Small intestine (tissue), 7 donors: ENCODE measurements at regions not wholly inside any gene's neighbourhood (a gene's known extent, or its start where the extent isn't known, plus 50 kb on each side); places are given as distances from the start of the nearest gene placed in this dataset.

Source experiments
- DNase-seq, 2 donors: peaks; one replicate each; pipeline versions ENCODE4 v3.0.0 to v3.0.0-alpha.2; 2013
- FAIRE-seq: peaks from 2 replicates; lab custom pipeline; 2012; peaks lifted over from hg19 to GRCh38; lab: Jason Lieb, UNC
- H3K27ac ChIP-seq, 3 donors: one replicate each; pipeline ENCODE4 v1.5.1; 2013; ENCODE audit warnings: low read length in 2 of 3, mild to moderate bottlenecking in 2 of 3, control low read depth in 1 of 3, inconsistent platforms in 1 of 3, low read depth in 1 of 3, moderate library complexity in 1 of 3
- H3K27me3 ChIP-seq, 3 donors: one replicate each; pipeline ENCODE4 v1.6.1; 2013; ENCODE audit warnings: low read length in 3 of 3, inconsistent platforms in 1 of 3; ENCODE audit not compliant: control insufficient read depth in 3 of 3, insufficient read depth in 3 of 3
- H3K36me3 ChIP-seq, 3 donors: one replicate each; pipeline ENCODE4 v1.6.1; 2013; ENCODE audit warnings: low read length in 3 of 3, inconsistent platforms in 1 of 3, low read depth in 1 of 3, mild to moderate bottlenecking in 1 of 3, moderate library complexity in 1 of 3; ENCODE audit not compliant: control insufficient read depth in 3 of 3, insufficient read depth in 2 of 3
- H3K4me1 ChIP-seq, 3 donors: one replicate each; pipeline ENCODE4 v1.6.1; 2013; ENCODE audit warnings: low read length in 2 of 3, inconsistent platforms in 1 of 3, low read depth in 1 of 3, mild to moderate bottlenecking in 1 of 3, moderate library complexity in 1 of 3; ENCODE audit not compliant: control insufficient read depth in 3 of 3, insufficient read depth in 2 of 3
- H3K4me3 ChIP-seq, 3 donors: one replicate each; pipeline ENCODE4 v1.5.1; 2013; ENCODE audit warnings: low read length in 3 of 3, control low read depth in 1 of 3, inconsistent platforms in 1 of 3, low read depth in 1 of 3, mild to moderate bottlenecking in 1 of 3, moderate library complexity in 1 of 3
- H3K9me3 ChIP-seq, 2 donors: one replicate each; pipeline ENCODE4 v1.6.1; 2013; ENCODE audit warnings: low read depth in 1 of 2, low read length in 1 of 2; ENCODE audit not compliant: control insufficient read depth in 2 of 2, insufficient read depth in 1 of 2
- WGBS, 3 donors: extraction: QIAGEN DNeasy Blood & Tissue Kit; methylation state at CpG; one replicate each; pipeline ENCODE4 v1.1.7; 2013; 5-methylcytosine and 5-hydroxymethylcytosine counted together
- donor health status: healthy with polysubstance abuse.
- donor health status: control.
- donor health status: control.
- donor health status: Bipolar disorder and iron deficiency.
- donor health status: healthy.

DNA sequence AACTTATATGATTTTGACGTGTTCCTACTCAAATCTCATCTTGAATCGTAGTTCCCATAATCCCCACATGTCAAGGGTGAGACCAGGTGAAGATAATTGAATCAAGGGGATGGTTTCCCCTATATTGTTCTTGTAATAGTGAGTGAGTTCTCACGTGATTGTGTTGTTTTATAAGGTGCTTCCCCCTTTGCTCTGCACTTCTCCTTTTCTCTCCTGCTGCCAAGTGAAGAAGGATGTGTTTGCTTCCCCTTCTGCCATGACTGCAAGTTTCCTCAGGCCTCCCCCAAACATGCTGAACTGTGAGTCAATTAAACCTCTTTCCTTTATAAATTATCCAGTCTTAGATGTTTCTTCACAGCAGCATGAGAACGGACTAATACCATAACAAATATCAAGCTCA is 83.2 kb downstream of the MANEA start:
- Histone ChIP-seq H3K4me3 (no peak overlapping the region), H3K36me3 (no peaks in the 10 kb centered on the region), H3K4me1 (no peaks in the 10 kb centered on the region), H3K9me3 (no peaks in the 10 kb centered on the region), H3K27ac (no peak overlapping the region), H3K27me3 (no peaks in the 10 kb centered on the region)
- FAIRE-seq, result no peak
- WGBS, 3 donors, result 55 to 65% (median 63%) methylated on average over 4 of the region's 4 CpGs
- DNase-seq, result no peak

DNA sequence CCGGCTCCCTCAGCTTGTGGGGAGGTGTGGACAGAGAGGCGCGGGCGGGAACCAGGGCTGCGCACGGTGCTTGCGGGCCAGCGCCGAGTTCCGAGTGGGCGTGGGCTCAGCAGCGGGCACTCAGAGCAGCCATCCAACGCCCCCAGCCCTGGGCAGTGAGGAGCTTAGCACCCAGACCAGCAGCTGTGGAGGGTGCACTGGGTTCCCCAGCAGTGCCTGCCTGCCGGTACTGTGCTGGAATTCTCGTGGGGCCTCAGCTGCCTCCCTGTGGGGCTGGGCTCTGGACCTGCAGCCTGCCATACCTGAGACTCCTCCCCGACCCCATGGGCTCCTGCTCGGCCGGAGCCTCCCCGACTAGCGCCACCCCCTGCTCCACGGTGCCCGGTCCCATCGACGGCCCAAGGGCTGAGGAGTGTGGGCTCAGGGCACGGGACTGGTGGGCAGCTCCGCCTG is 92.7 kb downstream of the MANEA start:
- Histone ChIP-seq H3K27ac (no peak overlapping the region), H3K4me1 (no peaks in the 10 kb centered on the region), H3K4me3 (no peak overlapping the region), H3K36me3 (no peaks in the 10 kb centered on the region), H3K27me3 (no peaks in the 10 kb centered on the region), H3K9me3 (peaks cover 0 to 15% of the 10 kb centered on the region in 2 donors)
- FAIRE-seq (no peak), DNase-seq (no peak)
- WGBS, 3 donors, result 92 to 94% (median 93%) methylated on average over 26 of the region's 26 CpGs

- 93 to 95% (median 94%) methylated on average over 1 of the region's 1 CpG for WGBS, 3 donors
- no peak overlapping the region for H3K27ac ChIP-seq
- no peaks in the 10 kb centered on the region for H3K4me1 ChIP-seq
- H3K9me3 ChIP-seq, result no peaks in the 10 kb centered on the region
- FAIRE-seq, result no peak
- H3K4me3 ChIP-seq, result no peak overlapping the region
- no peak for DNase-seq
- H3K27me3 ChIP-seq, result no peaks in the 10 kb centered on the region
- no peaks in the 10 kb centered on the region for H3K36me3 ChIP-seq
Observed at GRCh38 chr6:95676011-95676628, 98.8 kb downstream of the MANEA start.

- no peaks in the 10 kb centered on the region for H3K4me1 ChIP-seq
- DNase-seq (no peak), FAIRE-seq (no peak)
- WGBS, 3 donors, result 73 to 84% (median 81%) methylated on average over 3 of the region's 3 CpGs
- no peaks in the 10 kb centered on the region for H3K9me3 ChIP-seq
- H3K27ac ChIP-seq, result no peak overlapping the region
- no peaks in the 10 kb centered on the region for H3K27me3 ChIP-seq
- no peak overlapping the region for H3K4me3 ChIP-seq
- H3K36me3 ChIP-seq, result no peaks in the 10 kb centered on the region
Observed at GRCh38 chr6:95679981-95680380, 102.6 kb downstream of the MANEA start.

DNA sequence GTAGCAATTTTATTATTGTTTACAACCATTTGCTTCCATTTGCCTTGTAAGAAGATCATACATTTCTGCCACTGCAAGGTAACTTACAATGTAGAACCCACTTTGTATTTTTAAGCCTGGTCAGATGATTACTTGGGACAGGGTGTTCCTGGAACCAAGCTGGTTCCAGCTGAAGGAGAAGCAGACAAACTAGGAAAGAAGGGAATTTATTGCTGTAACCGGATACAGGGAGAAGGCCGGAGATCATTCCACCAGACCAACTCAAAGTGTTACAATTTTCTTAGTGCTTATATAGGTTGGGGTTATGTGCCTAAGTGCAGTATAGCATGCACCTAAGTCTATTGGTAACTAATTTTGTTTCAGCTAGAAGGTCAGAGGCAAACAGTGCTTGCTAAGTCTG is 104.4 kb downstream of the MANEA start:
- 64 to 93% (median 87%) methylated on average over 2 of the region's 2 CpGs for WGBS, 3 donors
- Histone ChIP-seq H3K36me3 (no peaks in the 10 kb centered on the region), H3K27ac (no peak overlapping the region), H3K4me1 (no peaks in the 10 kb centered on the region), H3K27me3 (no peaks in the 10 kb centered on the region), H3K9me3 (no peaks in the 10 kb centered on the region), H3K4me3 (no peak overlapping the region)
- FAIRE-seq (no peak), DNase-seq (no peak)

- H3K4me1 ChIP-seq, result no peaks in the 10 kb centered on the region
- FAIRE-seq, result no peak
Observed at GRCh38 chr6:95682476-95682875, 105.1 kb downstream of the MANEA start.

GRCh38 chr6:95685822-95686221 is 108.5 kb downstream of the MANEA start:
- WGBS, 3 donors, result 46 to 55% (median 53%) methylated on average over 3 of the region's 3 CpGs

More at GRCh38 chr6:95682476-95682875, 105.1 kb downstream of the MANEA start:
- H3K4me3 ChIP-seq, result no peak overlapping the region
- DNase-seq, result no peak
- no peaks in the 10 kb centered on the region for H3K27me3 ChIP-seq
- no peaks in the 10 kb centered on the region for H3K36me3 ChIP-seq
- no peaks in the 10 kb centered on the region for H3K9me3 ChIP-seq
- 48 to 57% (median 50%) methylated on average over 1 of the region's 1 CpG for WGBS, 3 donors
- H3K27ac ChIP-seq, result no peak overlapping the region

GRCh38 chr6:95686272-95686671 is 108.9 kb downstream of the MANEA start:
- WGBS, 3 donors, result 47 to 58% (median 50%) methylated on average over 3 of the region's 3 CpGs
- Histone ChIP-seq H3K36me3 (no peaks in the 10 kb centered on the region), H3K4me1 (no peaks in the 10 kb centered on the region), H3K9me3 (no peaks in the 10 kb centered on the region), H3K27ac (no peak overlapping the region), H3K4me3 (no peak overlapping the region), H3K27me3 (no peaks in the 10 kb centered on the region)
- DNase-seq (no peak), FAIRE-seq (no peak)

More at GRCh38 chr6:95685822-95686221, 108.5 kb downstream of the MANEA start:
- FAIRE-seq (no peak), DNase-seq (no peak)
- Histone ChIP-seq H3K9me3 (no peaks in the 10 kb centered on the region), H3K27ac (no peak overlapping the region), H3K27me3 (no peaks in the 10 kb centered on the region), H3K36me3 (no peaks in the 10 kb centered on the region), H3K4me3 (no peak overlapping the region), H3K4me1 (no peaks in the 10 kb centered on the region)

DNA sequence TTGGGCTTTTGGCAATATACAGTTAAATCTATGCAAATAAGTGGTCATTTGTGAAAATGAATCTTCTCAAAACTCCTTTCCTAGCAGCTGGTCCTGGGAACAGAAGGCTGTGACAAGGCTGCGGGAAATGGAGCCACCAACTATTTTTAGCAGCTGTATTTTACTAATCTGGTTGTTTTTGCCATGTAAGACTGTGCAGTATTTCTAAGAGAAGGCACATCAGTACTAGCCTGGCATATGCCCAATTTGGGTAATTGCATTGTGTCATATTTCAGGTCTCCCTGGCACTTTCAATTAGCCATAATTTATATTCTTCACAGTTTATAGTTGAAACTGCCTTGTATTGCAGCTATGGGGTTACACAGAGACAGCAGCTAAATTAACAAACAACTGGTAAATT is 109.6 kb downstream of the MANEA start:
- H3K27me3 ChIP-seq, result no peaks in the 10 kb centered on the region
- 52 to 88% (median 84%) methylated on average over 1 of the region's 1 CpG for WGBS, 3 donors
- H3K27ac ChIP-seq, result no peak overlapping the region
- no peak overlapping the region for H3K4me3 ChIP-seq
- H3K9me3 ChIP-seq, result no peaks in the 10 kb centered on the region
- FAIRE-seq (no peak), DNase-seq (no peak)
- H3K36me3 ChIP-seq, result no peaks in the 10 kb centered on the region
- no peaks in the 10 kb centered on the region for H3K4me1 ChIP-seq
